OCI-LY3 (cell line): ENCODE measurements at regions not wholly inside any gene's neighbourhood (a gene's known extent, or its start where the extent isn't known, plus 50 kb on each side); places are given as distances from the start of the nearest gene placed in this dataset.

Source experiments
- CTCF ChIP-seq: fragments of 200-600, 300-600 bp; sonication (generic); IDR thresholded peaks from 2 replicates; pipeline ENCODE4 v1.5.1; 2014; ENCODE audit warnings: antibody characterized with exemption, low read length, low read depth
- EZH2phosphoT487 ChIP-seq: fragments of 200-600 bp; shearing (Covaris generic); IDR thresholded peaks from 2 replicates; pipeline ENCODE4 v1.6.1; 2018; ENCODE audit warnings: antibody characterized with exemption, mixed run types, low read depth

GRCh38 chr7:109322833-109323232 lies 753.2 kb downstream of the DNAJB9 start:
- TF ChIP-seq CTCF (0 out of 2 replicates have a peak, but pooled peaks have one; percentile 20), EZH2phosphoT487 (no peak)
